Activated CD8-positive, alpha-beta T cell treated with anti-CD3 and anti-CD28 coated beads for 36 hours (primary cell): ENCODE measurements at regions not wholly inside any gene's neighbourhood (a gene's known extent, or its start where the extent isn't known, plus 50 kb on each side); places are given as distances from the start of the nearest gene placed in this dataset.

Experiments
- ATAC-seq: fragments of 200-7000 bp; cut with Tn5 transposase; one replicate; pipeline ENCODE4 v1.10.0; 2021; ENCODE audit warnings: mild to moderate bottlenecking, moderate library complexity
- CTCF ChIA-PET: fragments of 350-600 bp; sonication (Branson Sonifier 250); formaldehyde crosslinking; loops from one replicate; lab custom pipeline; 2021; ENCODE audit warnings: antibody characterized with exemption; lab: Charles Lee
- POLR2A ChIA-PET: fragments of 350-600 bp; sonication (Branson Sonifier 250); formaldehyde crosslinking; loops from one replicate; lab custom pipeline; 2021; ENCODE audit warnings: antibody characterized with exemption; lab: Charles Lee
- DNase-seq: peaks from one replicate; pipeline ENCODE4 v3.0.0-alpha.2; 2020
- H3K27ac Mint-ChIP-seq: one replicate; pipeline ENCODE4 v1.8.0; 2021; ENCODE audit warnings: mild to moderate bottlenecking, mixed read lengths
- H3K27me3 Mint-ChIP-seq: one replicate; pipeline ENCODE4 v1.8.0; 2021; ENCODE audit warnings: mixed read lengths
- H3K36me3 Mint-ChIP-seq: one replicate; pipeline ENCODE4 v1.8.0; 2021; ENCODE audit warnings: low read depth, mixed read lengths
- H3K4me1 Mint-ChIP-seq: one replicate; pipeline ENCODE4 v1.8.0; 2021; ENCODE audit warnings: low read depth, mixed read lengths
- H3K4me3 Mint-ChIP-seq: one replicate; pipeline ENCODE4 v1.8.0; 2021; ENCODE audit warnings: mild to moderate bottlenecking, moderate library complexity, mixed read lengths
- H3K9me3 Mint-ChIP-seq: one replicate; pipeline ENCODE4 v1.8.0; 2021; ENCODE audit warnings: mixed read lengths
- CTCF ChIP-seq: fragments of 200-600 bp; IDR thresholded peaks from one replicate; pipeline ENCODE4 v1.8.0; 2022; ENCODE audit warnings: antibody characterized with exemption, mild to moderate bottlenecking
- intact Hi-C: fragments of 100-400 bp; cut with micrococcal nuclease; formaldehyde crosslinking; loops from one replicate; pipeline ENCODE4 v1.10.0; 2022

GRCh38 chr6:22068561-22069305 lies 228.1 kb downstream of the PRL start:
- intact Hi-C loops = no loop called here
- no peak overlapping the region for H3K4me3 Mint-ChIP-seq

GRCh38 chr6:22069306-22069800 lies 227.5 kb downstream of the PRL start:
- DNase-seq (no peak), ATAC-seq (no peak)
- ChIA-PET CTCF (interaction anchor here (1.3 to 1.4 kb wide), 2 partner anchors 8 to 79 kb away, joined by 3 to 4 read pairs; no protein-coding TSS in a partner anchor), POLR2A (interaction anchor here (0.6 kb wide), 1 partner anchor 77 kb away, joined by 3 read pairs; no protein-coding TSS in a partner anchor)
- H3K4me1 Mint-ChIP-seq = peaks cover 15% of the 10 kb centered on the region
- H3K4me3 Mint-ChIP-seq = no peak overlapping the region
- intact Hi-C loops = no loop called here
- H3K9me3 Mint-ChIP-seq = no peaks in the 10 kb centered on the region
- no peak for TF ChIP-seq CTCF
- H3K27me3 Mint-ChIP-seq = no peaks in the 10 kb centered on the region
- H3K36me3 Mint-ChIP-seq = no peaks in the 10 kb centered on the region
- H3K27ac Mint-ChIP-seq = peak overlapping the region; percentile 65

More at GRCh38 chr6:22068561-22069305, 228.1 kb downstream of the PRL start:
- H3K27ac Mint-ChIP-seq = peak overlapping the region; percentile 65
- ATAC-seq = peak; percentile 78
- no peaks in the 10 kb centered on the region for H3K27me3 Mint-ChIP-seq
- no peak for TF ChIP-seq CTCF
- H3K36me3 Mint-ChIP-seq = no peaks in the 10 kb centered on the region
- no peaks in the 10 kb centered on the region for H3K9me3 Mint-ChIP-seq
- CTCF ChIA-PET = interaction anchor here (1.3 to 1.4 kb wide), 2 partner anchors 9 to 80 kb away, joined by 3 to 4 read pairs; no protein-coding TSS in a partner anchor
- POLR2A ChIA-PET = interaction anchor here (0.6 kb wide), 1 partner anchor 78 kb away, joined by 3 read pairs; no protein-coding TSS in a partner anchor
- DNase-seq = peak; percentile 48
- H3K4me1 Mint-ChIP-seq = peaks cover 18% of the 10 kb centered on the region

- H3K27me3 Mint-ChIP-seq = no peaks in the 10 kb centered on the region
- DNase-seq (no peak), ATAC-seq (no peak)
- H3K36me3 Mint-ChIP-seq = no peaks in the 10 kb centered on the region
- H3K4me3 Mint-ChIP-seq = no peak overlapping the region
- H3K27ac Mint-ChIP-seq = no peak overlapping the region
- no peaks in the 10 kb centered on the region for H3K9me3 Mint-ChIP-seq
- TF ChIP-seq CTCF = no peak
- intact Hi-C loops = no loop called here
- CTCF ChIA-PET = interaction anchor here (0.6 kb wide), 1 partner anchor 1666 kb away, joined by 3 read pairs; no protein-coding TSS in a partner anchor
- peaks cover 12% of the 10 kb centered on the region for H3K4me1 Mint-ChIP-seq
- POLR2A ChIA-PET = no interaction called here
Observed at GRCh38 chr6:22071270-22072041, 225.4 kb downstream of the PRL start.

GRCh38 chr6:22072949-22073348 lies 223.9 kb downstream of the PRL start:
- H3K4me3 Mint-ChIP-seq = no peak overlapping the region
- H3K9me3 Mint-ChIP-seq = no peaks in the 10 kb centered on the region
- ChIA-PET POLR2A (no interaction called here), CTCF (no interaction called here)
- no peak for DNase-seq
- H3K27ac Mint-ChIP-seq = no peak overlapping the region
- no peak for ATAC-seq
- no peaks in the 10 kb centered on the region for H3K36me3 Mint-ChIP-seq
- H3K27me3 Mint-ChIP-seq = no peaks in the 10 kb centered on the region
- no peak for TF ChIP-seq CTCF
- intact Hi-C loops = no loop called here
- peaks cover 12% of the 10 kb centered on the region for H3K4me1 Mint-ChIP-seq
